GM12878 (cell line): ENCODE measurements at regions not wholly inside any gene's neighbourhood (a gene's known extent, or its start where the extent isn't known, plus 50 kb on each side); places are given as distances from the start of the nearest gene placed in this dataset.

Experiments
- ATAC-seq: fragments of 200-7000 bp; cut with Tn5 transposase; 3 replicates; pipeline ENCODE4 v1.9.1; 2020; ENCODE audit warnings: mild to moderate bottlenecking, moderate library complexity
- BruUV-seq: library from RNA; stranded (reverse); fragments of 400-500 nt; replicated peaks from 2 replicates; lab custom pipeline; 2021; lab: Mats Ljungman, UMichigan
- CTCF ChIA-PET: fragments of 300-600 bp; sonication (Branson Sonifier 250); formaldehyde crosslinking; extraction: SDS; loops from one replicate; lab custom pipeline; 2021; ENCODE audit warnings: inconsistent platforms; lab: Yijun Ruan, JAX
- POLR2A ChIA-PET: fragments of 350-600 bp; formaldehyde crosslinking; extraction: SDS; loops from one replicate; lab custom pipeline; 2021; ENCODE audit warnings: inconsistent platforms; lab: Charles Lee
- RAD21 ChIA-PET: fragments of 300-600 bp; sonication (Branson Sonifier 250); formaldehyde crosslinking; loops from one replicate; lab custom pipeline; 2023; ENCODE audit warnings: antibody characterized with exemption; ENCODE audit not compliant: unreplicated experiment; lab: Charles Lee
- SMC1A ChIA-PET: fragments of 300-600 bp; sonication (Branson Sonifier 250); formaldehyde crosslinking; loops from one replicate; lab custom pipeline; 2023; ENCODE audit not compliant: unreplicated experiment, uncharacterized antibody; lab: Charles Lee
- DNase-seq: peaks from one replicate; pipeline ENCODE4 v3.0.0-alpha.2; 2011; ENCODE audit warnings: low read depth, low spot score
- FAIRE-seq: peaks from 3 replicates; lab custom pipeline; 2011; peaks lifted over from hg19 to GRCh38; lab: Jason Lieb, UNC
- H2AFZ ChIP-seq: 2 replicates; pipeline ENCODE4 v1.6.0; 2011; ENCODE audit warnings: low read depth, low read length, control low read depth; ENCODE audit not compliant: control insufficient read depth
- H3K27ac ChIP-seq: 2 replicates; pipeline ENCODE4 v1.5.1; 2011; ENCODE audit warnings: control low read depth; ENCODE audit not compliant: control insufficient read depth, insufficient read depth
- H3K27me3 ChIP-seq, 2 experiments: replicated peaks in 1 of 2; 2 replicates each; pipeline versions ENCODE4 v1.6.0 to v1.6.1; 2011; ENCODE audit warnings: low read length in 1 of 2; ENCODE audit not compliant: control insufficient read depth in 2 of 2, insufficient read depth in 2 of 2
- H3K36me3 ChIP-seq, 2 experiments: 2 replicates each; pipeline ENCODE4 v1.5.1; 2011; ENCODE audit warnings: low read length in 1 of 2; ENCODE audit not compliant: control insufficient read depth in 2 of 2, insufficient read depth in 2 of 2
- H3K4me1 ChIP-seq: 2 replicates; pipeline ENCODE4 v1.6.1; 2011; ENCODE audit warnings: mild to moderate bottlenecking, low read length, moderate library complexity, mixed read lengths; ENCODE audit not compliant: control insufficient read depth, insufficient read depth
- H3K4me2 ChIP-seq: 2 replicates; pipeline ENCODE4 v1.6.0; 2011; ENCODE audit warnings: control low read depth; ENCODE audit not compliant: control insufficient read depth, insufficient read depth
- H3K4me3 ChIP-seq: fragments of 200-600 bp; sonication (generic); 2 replicates; pipeline ENCODE4 v1.5.1; 2016
- H3K79me2 ChIP-seq: 2 replicates; pipeline ENCODE4 v1.6.0; 2011; ENCODE audit warnings: low read length; ENCODE audit not compliant: control insufficient read depth, insufficient read depth
- H3K9ac ChIP-seq: 2 replicates; pipeline ENCODE4 v1.8.0; 2011; ENCODE audit warnings: low read length, control low read depth, mixed read lengths; ENCODE audit not compliant: control insufficient read depth, insufficient read depth
- H3K9me3 ChIP-seq: replicated peaks from 3 replicates; pipeline ENCODE4 v1.5.1; 2011; ENCODE audit warnings: mild to moderate bottlenecking, low read length; ENCODE audit not compliant: control insufficient read depth, insufficient read depth
- H4K20me1 ChIP-seq: 2 replicates; pipeline ENCODE4 v1.6.0; 2011; ENCODE audit not compliant: control insufficient read depth, insufficient read depth
- CBX5 ChIP-seq: sonication (generic); IDR thresholded peaks from 2 replicates; pipeline ENCODE4 v1.6.1; 2016; ENCODE audit warnings: low read depth, moderate library complexity, mild to moderate bottlenecking, inconsistent platforms
- CTCF ChIP-seq, 3 experiments: IDR thresholded peaks in 2 of 3; conservative IDR thresholded peaks in 1 of 3; 2 replicates each; pipeline ENCODE4 v1.5.1; 2011; ENCODE audit warnings: low read depth in 3 of 3, low read length in 3 of 3, mild to moderate bottlenecking in 3 of 3, control low read depth in 2 of 3, moderate library complexity in 2 of 3, inconsistent platforms in 1 of 3, mixed read lengths in 1 of 3; ENCODE audit not compliant: control insufficient read depth in 2 of 3, insufficient read depth in 1 of 3; ENCODE audit errors: extremely low read depth in 1 of 3
- GABPA ChIP-seq: IDR thresholded peaks from 2 replicates; pipeline ENCODE4 v1.6.1; 2014; ENCODE audit warnings: antibody characterized with exemption, low read depth, mild to moderate bottlenecking, inconsistent platforms
- LARP7 ChIP-seq: fragments of 450-650 bp; IDR thresholded peaks from 2 replicates; pipeline ENCODE4 v1.6.1; 2017; ENCODE audit warnings: mild to moderate bottlenecking
- PML ChIP-seq: IDR thresholded peaks from 2 replicates; pipeline ENCODE4 v1.6.1; 2012; ENCODE audit warnings: low read length, inconsistent platforms
- POLR2A ChIP-seq: IDR thresholded peaks from 2 replicates; pipeline ENCODE4 v1.6.1; 2011; ENCODE audit warnings: low read depth, mild to moderate bottlenecking, low read length
- SKIL ChIP-seq: fragments of 450-650 bp; IDR thresholded peaks from 2 replicates; pipeline ENCODE4 v1.6.1; 2017; ENCODE audit warnings: mild to moderate bottlenecking, low read depth, inconsistent platforms; ENCODE audit not compliant: poor library complexity, severe bottlenecking
- STAT3 ChIP-seq: IDR thresholded peaks from 2 replicates; pipeline ENCODE4 v1.6.1; 2011; ENCODE audit warnings: low read depth, low read length, improper control_type of control experiment
- ZBED1 ChIP-seq: IDR thresholded peaks from 2 replicates; pipeline ENCODE4 v1.6.1; 2016; ENCODE audit warnings: borderline replicate concordance
- WGBS: methylation state at CpG from one replicate; pipeline ENCODE4 v1.1.6; 2016; ENCODE audit warnings: low lambda C conversion rate; ENCODE audit not compliant: insufficient replicate concordance, insufficient coverage; ENCODE audit errors: missing lambda C conversion rate; 5-methylcytosine and 5-hydroxymethylcytosine counted together
- in situ Hi-C: fragments of 300-500 bp; cut with MboI; formaldehyde crosslinking; loops from 9 replicates; pipeline ENCODE4 v1.14.3; 2018; ENCODE audit warnings: mixed read lengths
- intact Hi-C: fragments of 100-400 bp; cut with micrococcal nuclease; formaldehyde crosslinking; loops from one replicate; pipeline ENCODE4 v1.14.2; 2022; ENCODE audit not compliant: unreplicated experiment

DNA sequence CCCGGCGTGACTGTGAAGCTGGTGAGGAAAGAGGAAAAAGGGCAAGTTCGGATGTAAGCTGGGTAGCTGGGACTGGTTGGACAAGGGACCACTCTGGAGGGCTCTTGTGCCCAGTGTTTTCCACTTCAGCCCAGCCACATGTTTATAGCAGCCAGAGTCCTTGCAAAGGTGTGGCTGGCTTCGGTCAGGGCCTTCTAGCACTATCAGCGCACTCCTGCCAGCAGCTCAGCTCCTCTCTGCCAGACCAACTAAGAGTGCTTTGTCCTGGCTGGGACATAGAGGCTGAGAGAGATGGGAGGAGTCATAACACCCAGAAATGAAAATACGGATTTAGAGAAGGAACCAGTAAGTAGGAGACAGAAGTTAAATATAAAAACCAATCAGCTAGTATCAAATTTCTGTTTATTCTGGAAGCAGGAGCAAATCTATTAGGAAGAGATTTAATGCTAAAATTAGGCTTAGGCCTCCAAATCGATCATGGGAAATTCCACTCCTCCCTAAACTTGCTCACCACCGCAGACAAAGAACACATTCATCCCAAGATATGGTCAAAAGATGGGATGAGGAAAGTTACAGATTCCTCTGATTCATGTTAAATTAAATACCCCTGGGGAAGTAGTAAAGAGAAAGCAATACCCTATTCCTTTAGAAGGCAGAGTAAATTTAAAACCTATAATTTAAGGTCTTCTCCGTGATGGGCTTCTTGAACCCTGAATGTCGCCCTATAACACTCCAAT is 135.0 kb downstream of the RALA start:
- ATAC-seq (no peak), FAIRE-seq (no peak), DNase-seq (no peak)
- no peak for TF ChIP-seq CBX5
- Histone ChIP-seq H3K27me3 (no peaks in the 10 kb centered on the region), H2AFZ (no peak overlapping the region), H4K20me1 (no peaks in the 10 kb centered on the region), H3K4me2 (no peak overlapping the region), H3K79me2 (no peaks in the 10 kb centered on the region), H3K9me3 (no peaks in the 10 kb centered on the region), H3K27ac (no peak overlapping the region), H3K4me1 (no peaks in the 10 kb centered on the region), H3K36me3 (no peaks in the 10 kb centered on the region), H3K4me3 (no peak overlapping the region), H3K9ac (no peak overlapping the region)
- ChIA-PET CTCF (interaction anchor here (1.0 to 1.9 kb wide), 2 partner anchors 11 to 179 kb away, joined by 3 to 12 read pairs; no protein-coding TSS in a partner anchor), POLR2A (interaction anchor here (0.6 kb wide), 1 partner anchor 1362 kb away, joined by 6 read pairs; no protein-coding TSS in a partner anchor), SMC1A (interaction anchor here (0.9 to 3.2 kb wide), 2 partner anchors 11 to 24 kb away, joined by 4 to 13 read pairs; no protein-coding TSS in a partner anchor), RAD21 (no interaction called here)
- no TSS peak for BruUV-seq
- in situ Hi-C loops = no loop called here
- WGBS = 93% methylated on average over 10 of the region's 10 CpGs
- intact Hi-C loops = no loop called here

- H3K27me3 ChIP-seq = no peaks in the 10 kb centered on the region
- WGBS = 90% methylated on average over 6 of the region's 6 CpGs
- H3K4me1 ChIP-seq = no peaks in the 10 kb centered on the region
- ChIA-PET POLR2A (no interaction called here), SMC1A (no interaction called here), RAD21 (no interaction called here), CTCF (interaction anchor here (1.6 to 1.9 kb wide), 2 partner anchors 16 to 181 kb away, joined by 6 to 8 read pairs; no protein-coding TSS in a partner anchor)
- H3K4me2 ChIP-seq = no peak overlapping the region
- no peaks in the 10 kb centered on the region for H3K79me2 ChIP-seq
- H3K27ac ChIP-seq = no peak overlapping the region
- FAIRE-seq (no peak), ATAC-seq (no peak), DNase-seq (no peak)
- BruUV-seq = no TSS peak
- H4K20me1 ChIP-seq = no peaks in the 10 kb centered on the region
- H3K36me3 ChIP-seq = no peaks in the 10 kb centered on the region
- no peak overlapping the region for H2AFZ ChIP-seq
- in situ Hi-C loops (no loop called here), intact Hi-C loops (no loop called here)
- H3K9me3 ChIP-seq = no peaks in the 10 kb centered on the region
- TF ChIP-seq POLR2A (no peak), CTCF (IDR thresholded peaks at IDR 0.05 in 2 of 3, conservative IDR thresholded peaks at IDR 0.05 in 1 of 3; ENCODE audit: control insufficient read depth in 2 of 3, extremely low read depth in 1 of 3, insufficient read depth in 1 of 3, low read depth in 3 of 3, low read length in 3 of 3) (no peak), SKIL (no peak), PML (no peak), STAT3 (no peak), LARP7 (no peak), GABPA (no peak), ZBED1 (no peak)
- H3K9ac ChIP-seq = no peak overlapping the region
- H3K4me3 ChIP-seq = no peak overlapping the region
Observed at GRCh38 chr7:39761449-39761848, 138.1 kb downstream of the RALA start.
